Breast epithelium (tissue), 3 donors: ENCODE measurements at regions not wholly inside any gene's neighbourhood (a gene's known extent, or its start where the extent isn't known, plus 50 kb on each side); places are given as distances from the start of the nearest gene placed in this dataset.

Source experiments
- POLR2AphosphoS5 ChIP-seq, 3 donors: sonication (generic); formaldehyde crosslinking; IDR thresholded peaks; one replicate each; pipeline ENCODE4 v1.6.1; 2017; ENCODE audit warnings: antibody characterized with exemption in 3 of 3
- TF ChIP-seq, protein P1 (sequence below), 3 donors: fragments of 450-650 bp; IDR thresholded peaks; one replicate each; pipeline ENCODE4 v1.5.1; 2016 to 2017; ENCODE audit warnings: antibody characterized with exemption in 3 of 3, mild to moderate bottlenecking in 3 of 3, moderate library complexity in 3 of 3

DNA sequence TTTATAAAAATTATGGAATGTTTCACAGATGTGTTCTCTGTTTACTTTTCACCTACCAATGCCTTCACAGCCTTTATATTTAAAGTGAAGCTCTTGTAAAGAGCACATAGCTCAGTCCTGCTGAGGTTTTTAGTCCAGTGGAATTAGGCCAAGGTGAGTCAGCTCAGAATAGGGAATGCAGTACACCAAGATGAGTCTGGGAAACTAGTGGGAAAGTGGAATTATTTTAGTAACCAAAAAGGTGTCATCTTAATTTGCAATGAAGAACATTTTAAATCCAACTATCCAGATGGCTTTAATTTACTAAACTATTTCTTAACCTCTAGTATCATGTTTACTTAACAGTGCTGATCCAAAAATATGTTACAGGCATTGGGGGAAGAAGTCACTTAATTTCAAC, 236.3 kb upstream of the CTBP2 start:
- TF ChIP-seq, protein P1, sequence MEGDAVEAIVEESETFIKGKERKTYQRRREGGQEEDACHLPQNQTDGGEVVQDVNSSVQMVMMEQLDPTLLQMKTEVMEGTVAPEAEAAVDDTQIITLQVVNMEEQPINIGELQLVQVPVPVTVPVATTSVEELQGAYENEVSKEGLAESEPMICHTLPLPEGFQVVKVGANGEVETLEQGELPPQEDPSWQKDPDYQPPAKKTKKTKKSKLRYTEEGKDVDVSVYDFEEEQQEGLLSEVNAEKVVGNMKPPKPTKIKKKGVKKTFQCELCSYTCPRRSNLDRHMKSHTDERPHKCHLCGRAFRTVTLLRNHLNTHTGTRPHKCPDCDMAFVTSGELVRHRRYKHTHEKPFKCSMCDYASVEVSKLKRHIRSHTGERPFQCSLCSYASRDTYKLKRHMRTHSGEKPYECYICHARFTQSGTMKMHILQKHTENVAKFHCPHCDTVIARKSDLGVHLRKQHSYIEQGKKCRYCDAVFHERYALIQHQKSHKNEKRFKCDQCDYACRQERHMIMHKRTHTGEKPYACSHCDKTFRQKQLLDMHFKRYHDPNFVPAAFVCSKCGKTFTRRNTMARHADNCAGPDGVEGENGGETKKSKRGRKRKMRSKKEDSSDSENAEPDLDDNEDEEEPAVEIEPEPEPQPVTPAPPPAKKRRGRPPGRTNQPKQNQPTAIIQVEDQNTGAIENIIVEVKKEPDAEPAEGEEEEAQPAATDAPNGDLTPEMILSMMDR (IDR thresholded peaks at IDR 0.05), result no peak
- no peak for TF ChIP-seq POLR2AphosphoS5 (IDR thresholded peaks at IDR 0.05)
